A204.1 (cell line): ENCODE measurements at regions not wholly inside any gene's neighbourhood (a gene's known extent, or its start where the extent isn't known, plus 50 kb on each side); places are given as distances from the start of the nearest gene placed in this dataset.
"Not testable (repeated sequence)": the region's sequence is repeated elsewhere in the genome, so short reads cannot be mapped to it uniquely, and the experiment has no call there.

Experiments
- FAIRE-seq: peaks from 2 replicates; lab custom pipeline; 2012; peaks lifted over from hg19 to GRCh38; lab: Jason Lieb, UNC

GRCh38 chr2:173737954-173738575 is 227.1 kb downstream of the SP3 start:
- not testable (repeated sequence) for FAIRE-seq

DNA sequence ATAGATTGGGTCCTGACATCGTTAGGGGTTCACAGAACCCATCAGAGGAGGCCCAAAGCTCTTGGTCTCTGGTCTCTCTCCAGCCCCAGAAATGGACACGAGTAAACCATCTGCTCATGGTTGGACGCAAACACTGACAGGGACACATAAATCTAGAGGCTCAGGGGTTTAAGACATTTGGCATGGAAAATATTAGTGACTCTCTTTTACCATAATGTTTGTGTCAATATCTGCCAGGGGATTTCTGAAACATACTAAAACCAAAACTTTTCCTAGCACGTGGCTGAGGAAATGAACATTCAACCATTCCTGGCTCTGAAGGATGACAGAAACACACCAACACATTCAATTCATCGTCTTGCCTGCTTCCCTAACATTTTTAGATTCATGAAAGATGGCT is 226.2 kb downstream of the SP3 start:
- no peak for FAIRE-seq

DNA sequence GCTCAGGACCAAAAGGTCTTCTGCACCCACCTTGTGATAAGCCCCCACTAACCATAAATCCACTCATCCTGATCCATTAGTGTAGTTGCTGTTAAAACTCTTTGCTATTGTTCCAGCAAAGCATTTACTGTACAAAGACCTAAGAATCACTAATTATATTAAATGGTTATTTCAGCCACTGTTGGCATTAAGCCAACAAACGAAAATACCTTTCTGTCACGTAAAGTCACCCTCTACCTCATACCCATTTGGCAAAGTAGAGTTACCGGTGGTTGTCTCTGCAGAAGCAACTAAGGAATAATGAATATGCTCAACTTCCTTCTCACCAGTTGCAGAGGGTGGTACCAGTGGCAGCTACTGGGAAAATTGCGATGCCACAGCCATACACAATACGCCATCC is 224.5 kb downstream of the SP3 start:
- FAIRE-seq: no peak

GRCh38 chr2:173741759-173742158 is 223.4 kb downstream of the SP3 start:
- no peak for FAIRE-seq

GRCh38 chr2:173747035-173747434 is 218.1 kb downstream of the SP3 start:
- FAIRE-seq: no peak

DNA sequence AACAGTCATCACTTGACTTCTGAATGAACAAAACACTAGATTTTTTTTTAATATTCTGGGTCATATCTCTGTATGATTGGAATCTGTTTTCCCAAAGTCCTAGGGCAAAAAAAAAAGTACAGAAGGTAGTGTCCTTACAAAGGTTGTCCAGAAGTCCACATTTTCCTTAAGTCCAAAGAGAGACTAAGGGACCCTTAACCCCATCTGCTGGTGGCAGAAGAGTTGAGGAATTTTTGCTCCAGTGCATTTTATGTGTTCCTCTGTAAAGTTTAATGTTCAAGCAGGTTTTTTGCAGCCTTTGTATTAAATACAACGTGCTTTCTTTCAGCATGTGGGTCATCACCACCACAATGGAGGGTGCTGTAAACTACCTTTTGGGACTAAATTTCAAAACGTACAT is 215.9 kb downstream of the SP3 start:
- peak; percentile 43 for FAIRE-seq

DNA sequence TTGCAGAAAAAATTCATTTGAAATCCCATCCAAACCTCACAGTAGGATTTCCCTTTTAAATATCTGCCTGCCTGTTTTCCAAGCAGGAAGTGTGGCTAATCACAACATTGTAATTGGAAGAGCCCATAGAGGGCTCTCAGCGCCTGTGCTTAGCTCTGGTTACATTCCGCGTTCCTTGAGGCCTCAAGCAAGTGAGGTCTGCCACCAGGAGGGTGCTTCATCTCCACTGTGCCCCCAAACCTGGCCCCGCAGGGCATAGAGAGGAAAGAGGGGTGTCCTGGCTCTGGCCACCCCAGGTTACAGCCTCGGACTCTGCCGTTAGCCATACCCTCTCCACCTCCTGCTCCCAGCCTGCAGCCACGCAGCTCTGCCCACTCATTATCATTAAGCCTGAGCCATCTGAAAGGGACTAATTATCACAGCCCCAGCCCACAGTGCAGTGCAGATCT is 214.8 kb downstream of the SP3 start:
- FAIRE-seq: no peak

GRCh38 chr2:173750831-173751230 is 214.3 kb downstream of the SP3 start:
- no peak for FAIRE-seq

- no peak for FAIRE-seq
These were observed 213.8 kb downstream of the SP3 start for GRCh38 chr2:173751245-173751975.

GRCh38 chr2:173752152-173752551 is 213.0 kb downstream of the SP3 start:
- no peak for FAIRE-seq

- FAIRE-seq: no peak
These were observed 211.7 kb downstream of the SP3 start for GRCh38 chr2:173753441-173753840.

- no peak for FAIRE-seq
These were observed 211.0 kb downstream of the SP3 start for GRCh38 chr2:173754165-173754564.

- FAIRE-seq: no peak
These were observed 210.3 kb downstream of the SP3 start for GRCh38 chr2:173754837-173755236.

DNA sequence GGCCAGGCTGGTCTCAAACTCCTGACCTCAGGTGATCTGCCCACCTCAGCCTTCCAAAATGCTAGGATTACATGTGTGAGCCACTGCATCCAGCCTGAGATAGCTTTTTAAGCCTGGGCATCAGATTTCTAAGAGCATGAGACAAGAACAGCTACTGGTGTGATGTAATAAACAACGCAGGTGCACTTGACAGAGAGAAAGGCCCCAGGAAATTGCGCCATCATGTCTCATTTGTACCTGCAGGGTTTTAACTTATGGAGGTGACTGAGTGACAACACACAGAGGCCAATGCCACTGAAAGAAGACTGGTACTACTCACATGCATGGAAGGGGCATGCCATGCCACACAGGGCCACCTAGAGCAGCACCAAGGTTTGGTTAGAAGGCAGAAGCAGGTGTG is 209.4 kb downstream of the SP3 start:
- no peak for FAIRE-seq

DNA sequence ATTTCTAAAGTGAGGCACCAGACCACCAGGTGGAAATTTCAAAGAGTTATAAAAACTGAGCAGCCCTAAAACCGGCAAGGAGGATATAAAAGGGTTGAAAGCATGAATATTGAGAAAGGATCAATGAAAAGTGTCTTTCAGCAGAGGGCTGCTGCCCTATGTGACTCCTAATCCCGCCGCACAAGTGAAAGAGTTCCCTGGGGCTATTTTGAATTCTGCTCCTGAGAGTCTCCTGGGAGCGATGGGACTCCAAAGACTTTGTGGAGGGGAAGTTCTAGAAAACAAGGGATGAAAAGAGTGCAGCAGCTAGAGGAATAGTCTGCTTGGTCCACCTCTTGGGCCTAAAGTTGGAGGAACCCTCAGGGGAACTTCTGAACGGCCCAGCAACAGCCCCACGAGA is 205.2 kb downstream of the SP3 start:
- FAIRE-seq: no peak

DNA sequence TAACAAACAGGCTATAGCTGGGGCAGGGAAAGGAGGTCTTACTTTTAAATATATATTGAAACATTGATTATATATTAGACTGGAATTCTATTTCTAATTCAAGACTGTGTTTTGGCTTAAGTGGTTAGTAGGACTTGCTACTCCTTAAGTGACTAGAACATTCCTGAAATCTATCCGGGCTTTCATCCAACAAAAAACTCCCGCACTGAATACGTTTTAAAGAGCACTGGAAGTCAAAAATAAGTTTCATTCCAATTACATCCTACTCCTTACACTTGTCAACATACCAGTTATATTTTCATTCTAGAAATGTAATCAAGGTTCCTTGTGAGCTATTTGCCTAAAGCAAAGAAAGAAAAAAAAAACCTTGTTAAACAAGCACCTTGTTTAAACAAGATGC is 204.6 kb downstream of the SP3 start:
- no peak for FAIRE-seq

DNA sequence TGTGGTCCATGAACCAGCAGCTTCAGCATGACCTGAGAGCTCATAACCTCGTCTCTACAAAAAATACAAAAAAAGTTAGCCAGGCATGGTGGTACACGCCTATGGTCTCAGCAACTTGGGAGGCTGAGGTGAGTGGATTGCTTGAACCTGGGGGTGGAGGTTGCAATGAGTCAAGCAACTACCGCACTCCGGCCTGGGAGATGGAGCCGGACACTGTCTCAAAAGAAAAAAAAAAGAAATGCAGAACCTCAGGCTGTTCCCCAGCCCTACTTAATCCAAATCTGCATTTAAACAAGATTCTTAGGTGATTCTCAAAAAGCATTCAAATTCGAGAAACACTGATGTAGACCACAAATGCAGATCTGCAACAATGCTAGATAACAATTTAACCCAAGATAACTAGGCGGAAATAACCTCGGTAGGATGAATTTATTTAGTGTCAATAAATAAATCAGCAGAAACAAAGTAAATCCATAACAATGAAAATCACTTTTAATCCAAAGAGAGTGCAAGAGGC is 203.5 kb downstream of the SP3 start:
- no peak for FAIRE-seq

- no peak for FAIRE-seq
These were observed 203.0 kb downstream of the SP3 start for GRCh38 chr2:173762221-173762620.

- FAIRE-seq: no peak
These were observed 202.3 kb downstream of the SP3 start for GRCh38 chr2:173762864-173763263.

DNA sequence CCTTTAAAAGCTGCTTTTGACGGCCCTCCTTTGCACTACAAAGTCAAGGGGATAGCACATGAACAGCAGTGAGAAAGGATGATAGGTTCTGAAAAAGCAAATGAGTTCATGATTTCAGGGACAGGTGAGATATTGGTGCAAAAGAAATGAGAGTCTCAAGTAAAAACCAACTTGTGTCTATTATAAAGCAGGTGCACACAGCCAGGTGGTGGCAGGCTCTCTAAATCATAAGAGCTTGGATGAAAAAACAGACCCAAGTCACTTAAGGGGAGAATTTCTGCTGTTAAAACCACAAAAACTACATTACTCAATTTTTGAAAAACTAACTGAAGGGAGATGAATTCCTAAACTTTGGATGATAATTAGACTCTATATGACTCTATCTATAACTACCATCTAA is 201.5 kb downstream of the SP3 start:
- FAIRE-seq: no peak

- FAIRE-seq: no peak
These were observed 201.1 kb downstream of the SP3 start for GRCh38 chr2:173764094-173764493.

DNA sequence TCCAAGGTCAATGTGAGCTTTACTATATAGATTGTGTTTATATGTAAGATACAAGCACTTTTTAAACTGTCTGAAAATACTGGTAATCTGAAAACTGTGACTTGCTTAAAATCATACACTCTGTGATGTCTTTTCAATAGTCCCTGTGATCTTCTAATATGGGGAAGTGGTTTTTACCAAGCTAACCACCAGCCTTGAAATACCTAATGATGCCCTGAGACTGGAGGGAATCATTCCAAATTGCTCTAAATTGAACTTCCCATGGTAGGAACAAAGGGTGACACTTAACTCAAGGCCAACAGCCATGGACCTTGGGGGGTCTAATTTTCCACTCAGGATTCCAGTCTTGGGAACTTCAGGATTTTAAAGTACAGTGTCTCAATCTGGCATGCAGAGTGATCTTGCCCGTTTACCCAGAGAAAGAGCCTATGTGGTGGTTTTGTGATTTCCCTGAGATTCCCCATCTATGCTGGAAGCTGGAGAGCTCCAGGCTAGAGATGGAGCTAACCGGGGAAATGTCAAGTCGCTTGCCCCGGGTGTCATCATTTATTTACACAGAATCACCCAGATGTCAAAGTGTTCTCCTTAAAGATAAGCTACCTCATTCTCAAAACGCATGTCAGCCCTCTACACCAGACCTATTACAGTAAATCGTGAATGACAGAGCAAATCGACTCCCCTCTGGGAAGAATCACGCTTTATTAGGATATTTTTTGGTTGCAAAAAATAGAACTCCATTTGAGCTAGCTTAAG is 198.5 kb downstream of the SP3 start:
- no peak for FAIRE-seq
